Loucy (cell line): ENCODE measurements at regions not wholly inside any gene's neighbourhood (a gene's known extent, or its start where the extent isn't known, plus 50 kb on each side); places are given as distances from the start of the nearest gene placed in this dataset.

Source experiments
- EZH2phosphoT487 ChIP-seq: fragments of 200-600 bp; IDR thresholded peaks from 2 replicates; pipeline ENCODE4 v1.6.1; 2018; ENCODE audit warnings: antibody characterized with exemption, mild to moderate bottlenecking, moderate library complexity, borderline replicate concordance
- TF ChIP-seq, protein P1 (sequence below): fragments of 200-600 bp; sonication (generic); conservative IDR thresholded peaks from 2 replicates; pipeline ENCODE4 v1.5.1; 2014; ENCODE audit warnings: mild to moderate bottlenecking, antibody characterized with exemption, low read length

- TF ChIP-seq, protein P1, sequence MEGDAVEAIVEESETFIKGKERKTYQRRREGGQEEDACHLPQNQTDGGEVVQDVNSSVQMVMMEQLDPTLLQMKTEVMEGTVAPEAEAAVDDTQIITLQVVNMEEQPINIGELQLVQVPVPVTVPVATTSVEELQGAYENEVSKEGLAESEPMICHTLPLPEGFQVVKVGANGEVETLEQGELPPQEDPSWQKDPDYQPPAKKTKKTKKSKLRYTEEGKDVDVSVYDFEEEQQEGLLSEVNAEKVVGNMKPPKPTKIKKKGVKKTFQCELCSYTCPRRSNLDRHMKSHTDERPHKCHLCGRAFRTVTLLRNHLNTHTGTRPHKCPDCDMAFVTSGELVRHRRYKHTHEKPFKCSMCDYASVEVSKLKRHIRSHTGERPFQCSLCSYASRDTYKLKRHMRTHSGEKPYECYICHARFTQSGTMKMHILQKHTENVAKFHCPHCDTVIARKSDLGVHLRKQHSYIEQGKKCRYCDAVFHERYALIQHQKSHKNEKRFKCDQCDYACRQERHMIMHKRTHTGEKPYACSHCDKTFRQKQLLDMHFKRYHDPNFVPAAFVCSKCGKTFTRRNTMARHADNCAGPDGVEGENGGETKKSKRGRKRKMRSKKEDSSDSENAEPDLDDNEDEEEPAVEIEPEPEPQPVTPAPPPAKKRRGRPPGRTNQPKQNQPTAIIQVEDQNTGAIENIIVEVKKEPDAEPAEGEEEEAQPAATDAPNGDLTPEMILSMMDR = no peak
- TF ChIP-seq EZH2phosphoT487 = no peak
Observed at GRCh38 chr5:96133341-96134079, 171.9 kb upstream of the ELL2 start.
